Transverse colon (tissue), 4 donors: ENCODE measurements at regions not wholly inside any gene's neighbourhood (a gene's known extent, or its start where the extent isn't known, plus 50 kb on each side); places are given as distances from the start of the nearest gene placed in this dataset.

ENCODE experiments used
- DNase-seq: peaks from one replicate; pipeline ENCODE4 v3.0.0-alpha.2; 2019
- H3K27ac ChIP-seq, 4 donors: fragments of 200-600 bp; sonication (generic); 2 replicates each; pipeline ENCODE4 v1.5.1; 2016 to 2018; ENCODE audit warnings: inconsistent platforms in 4 of 4
- H3K27me3 ChIP-seq: fragments of 200-600 bp; sonication (generic); 2 replicates; pipeline ENCODE4 v1.5.1; 2017; ENCODE audit warnings: inconsistent platforms
- H3K36me3 ChIP-seq, 4 donors: fragments of 200-600 bp; sonication (generic); 2 replicates each; pipeline ENCODE4 v1.5.1; 2017 to 2019; ENCODE audit warnings: inconsistent platforms in 4 of 4
- H3K4me1 ChIP-seq, 4 donors: fragments of 200-600 bp; sonication (generic); 2 replicates each; pipeline ENCODE4 v1.5.1; 2017 to 2020; ENCODE audit warnings: inconsistent platforms in 4 of 4
- H3K4me3 ChIP-seq, 4 donors: fragments of 200-600 bp; sonication (generic); 1 replicate in 1 of 4; 2 replicates in 3 of 4; pipeline versions ENCODE4 v1.5.1 to v1.6.1; 2017 to 2019; ENCODE audit warnings: inconsistent platforms in 4 of 4
- H3K9me3 ChIP-seq, 2 donors: fragments of 200-600 bp; sonication (generic); 2 replicates each; pipeline ENCODE4 v1.5.1; 2017 to 2019; ENCODE audit warnings: inconsistent platforms in 2 of 2
- CTCF ChIP-seq, 5 experiments: fragments of 200-600 bp in 3 of 5; fragments of 450-650 bp in 2 of 5; sonication (generic) in 3 of 5; IDR thresholded peaks; 1 replicate in 2 of 5; 2 replicates in 3 of 5; pipeline ENCODE4 v1.5.1; 2016 to 2017; ENCODE audit warnings: antibody characterized with exemption in 5 of 5, inconsistent platforms in 3 of 5, mild to moderate bottlenecking in 2 of 5, moderate library complexity in 1 of 5
- EP300 ChIP-seq: sonication (generic); formaldehyde crosslinking; IDR thresholded peaks from one replicate; pipeline ENCODE4 v1.6.1; 2017; ENCODE audit warnings: antibody characterized with exemption, low read depth
- POLR2A ChIP-seq: fragments of 450-650 bp; IDR thresholded peaks from one replicate; pipeline ENCODE4 v1.6.1; 2016; ENCODE audit warnings: antibody characterized with exemption, mild to moderate bottlenecking, moderate library complexity
- POLR2AphosphoS5 ChIP-seq, 3 donors: sonication (generic); formaldehyde crosslinking; IDR thresholded peaks; one replicate each; pipeline ENCODE4 v1.6.1; 2016; ENCODE audit warnings: antibody characterized with exemption in 3 of 3
- WGBS, 2 donors: methylation state at CpG; one replicate each; pipeline ENCODE4 v1.1.5; 2018; ENCODE audit warnings: low coverage in 1 of 2; 5-methylcytosine and 5-hydroxymethylcytosine counted together
- in situ Hi-C, 4 donors: fragments of 200-750 bp; cut with MboI; loops; one replicate each; pipeline versions ENCODE4 v1.15.0 to v1.15.1; 2017; ENCODE audit warnings: low sequenced_read_pairs in 3 of 4, low pct_ligation_motif_present in 1 of 4, low pct_unique_long_range_greater_than_20kb in 1 of 4
- intact Hi-C: fragments of 100-400 bp; cut with DNase I; formaldehyde crosslinking; loops from one replicate; pipeline ENCODE4 v1.15.1; 2023; ENCODE audit warnings: low total_unique reads

- no peak for DNase-seq
- Histone ChIP-seq H3K9me3 (no peaks in the 10 kb centered on the region), H3K4me3 (no peak overlapping the region), H3K27ac (no peak overlapping the region), H3K27me3 (no peaks in the 10 kb centered on the region), H3K4me1 (no peaks in the 10 kb centered on the region), H3K36me3 (no peaks in the 10 kb centered on the region)
- TF ChIP-seq CTCF (IDR thresholded peaks at IDR 0.05): no peak
- TF ChIP-seq POLR2A: no peak
- no peak for TF ChIP-seq POLR2AphosphoS5 (IDR thresholded peaks at IDR 0.05)
- in situ Hi-C loops: no loop called here
- intact Hi-C loops: no loop called here
These were observed 476.8 kb downstream of the EPHA7 start for GRCh38 chr6:92942549-92942948.

GRCh38 chr6:92934625-92935024 is 484.7 kb downstream of the EPHA7 start:
- DNase-seq: no peak
- 83% methylated on average over 1 of the region's 1 CpG; no CpG with 5 or more reads in 1 of the 2 donors for WGBS, 2 donors
- no peaks in the 10 kb centered on the region for H3K4me1 ChIP-seq
- in situ Hi-C loops (no loop called here), intact Hi-C loops (no loop called here)
- no peaks in the 10 kb centered on the region for H3K9me3 ChIP-seq
- no peak overlapping the region for H3K27ac ChIP-seq
- no peaks in the 10 kb centered on the region for H3K36me3 ChIP-seq
- H3K4me3 ChIP-seq: no peak overlapping the region
- TF ChIP-seq POLR2A (no peak), EP300 (no peak), CTCF (IDR thresholded peaks at IDR 0.05) (no peak), POLR2AphosphoS5 (IDR thresholded peaks at IDR 0.05) (no peak)
- no peaks in the 10 kb centered on the region for H3K27me3 ChIP-seq

GRCh38 chr6:92930171-92930570 is 489.2 kb downstream of the EPHA7 start:
- Histone ChIP-seq H3K27me3 (no peaks in the 10 kb centered on the region), H3K4me1 (no peaks in the 10 kb centered on the region), H3K27ac (no peak overlapping the region), H3K9me3 (no peaks in the 10 kb centered on the region), H3K4me3 (no peak overlapping the region), H3K36me3 (no peaks in the 10 kb centered on the region)
- 83 to 85% methylated on average over 5 of the region's 5 CpGs for WGBS, 2 donors
- intact Hi-C loops (no loop called here), in situ Hi-C loops (no loop called here)
- no peak for DNase-seq
- TF ChIP-seq POLR2AphosphoS5 (IDR thresholded peaks at IDR 0.05) (no peak), EP300 (no peak)

GRCh38 chr6:92922216-92922806 is 497.0 kb downstream of the EPHA7 start:
- Histone ChIP-seq H3K4me1 (no peaks in the 10 kb centered on the region), H3K4me3 (no peak overlapping the region), H3K9me3 (no peaks in the 10 kb centered on the region), H3K27ac (no peak overlapping the region), H3K27me3 (no peaks in the 10 kb centered on the region), H3K36me3 (no peaks in the 10 kb centered on the region)
- DNase-seq: no peak
- 66 to 67% methylated on average over 4 to 5 of the region's 5 CpGs for WGBS, 2 donors
- in situ Hi-C loops (no loop called here), intact Hi-C loops (no loop called here)
- no peak for TF ChIP-seq CTCF (IDR thresholded peaks at IDR 0.05)
- TF ChIP-seq POLR2AphosphoS5 (IDR thresholded peaks at IDR 0.05): no peak
- TF ChIP-seq EP300: no peak
- TF ChIP-seq POLR2A: no peak

- WGBS, 2 donors: 90 to 93% methylated on average over 2 of the region's 2 CpGs
- intact Hi-C loops: no loop called here
- TF ChIP-seq CTCF (IDR thresholded peaks at IDR 0.05) (no peak), POLR2AphosphoS5 (IDR thresholded peaks at IDR 0.05) (no peak), POLR2A (no peak), EP300 (no peak)
- no peaks in the 10 kb centered on the region for H3K4me1 ChIP-seq
- H3K27me3 ChIP-seq: no peaks in the 10 kb centered on the region
- in situ Hi-C loops: no loop called here
- no peaks in the 10 kb centered on the region for H3K36me3 ChIP-seq
- no peaks in the 10 kb centered on the region for H3K9me3 ChIP-seq
- H3K27ac ChIP-seq: no peak overlapping the region
- DNase-seq: no peak
- no peak overlapping the region for H3K4me3 ChIP-seq
These were observed 503.9 kb downstream of the EPHA7 start for GRCh38 chr6:92915466-92915865.
